Small intestine (tissue), 7 donors: ENCODE measurements at regions not wholly inside any gene's neighbourhood (a gene's known extent, or its start where the extent isn't known, plus 50 kb on each side); places are given as distances from the start of the nearest gene placed in this dataset.
"Not testable (repeated sequence)": the region's sequence is repeated elsewhere in the genome, so short reads cannot be mapped to it uniquely, and the experiment has no call there.

Experiments
- DNase-seq, 2 donors: peaks; one replicate each; pipeline versions ENCODE4 v3.0.0 to v3.0.0-alpha.2; 2013
- FAIRE-seq: peaks from 2 replicates; lab custom pipeline; 2012; peaks lifted over from hg19 to GRCh38; lab: Jason Lieb, UNC
- H3K27ac ChIP-seq, 3 donors: one replicate each; pipeline ENCODE4 v1.5.1; 2013; ENCODE audit warnings: low read length in 2 of 3, mild to moderate bottlenecking in 2 of 3, control low read depth in 1 of 3, inconsistent platforms in 1 of 3, low read depth in 1 of 3, moderate library complexity in 1 of 3
- H3K27me3 ChIP-seq, 3 donors: one replicate each; pipeline ENCODE4 v1.6.1; 2013; ENCODE audit warnings: low read length in 3 of 3, inconsistent platforms in 1 of 3; ENCODE audit not compliant: control insufficient read depth in 3 of 3, insufficient read depth in 3 of 3
- H3K36me3 ChIP-seq, 3 donors: one replicate each; pipeline ENCODE4 v1.6.1; 2013; ENCODE audit warnings: low read length in 3 of 3, inconsistent platforms in 1 of 3, low read depth in 1 of 3, mild to moderate bottlenecking in 1 of 3, moderate library complexity in 1 of 3; ENCODE audit not compliant: control insufficient read depth in 3 of 3, insufficient read depth in 2 of 3
- H3K4me1 ChIP-seq, 3 donors: one replicate each; pipeline ENCODE4 v1.6.1; 2013; ENCODE audit warnings: low read length in 2 of 3, inconsistent platforms in 1 of 3, low read depth in 1 of 3, mild to moderate bottlenecking in 1 of 3, moderate library complexity in 1 of 3; ENCODE audit not compliant: control insufficient read depth in 3 of 3, insufficient read depth in 2 of 3
- H3K4me3 ChIP-seq, 3 donors: one replicate each; pipeline ENCODE4 v1.5.1; 2013; ENCODE audit warnings: low read length in 3 of 3, control low read depth in 1 of 3, inconsistent platforms in 1 of 3, low read depth in 1 of 3, mild to moderate bottlenecking in 1 of 3, moderate library complexity in 1 of 3
- H3K9me3 ChIP-seq, 2 donors: one replicate each; pipeline ENCODE4 v1.6.1; 2013; ENCODE audit warnings: low read depth in 1 of 2, low read length in 1 of 2; ENCODE audit not compliant: control insufficient read depth in 2 of 2, insufficient read depth in 1 of 2
- WGBS, 3 donors: extraction: QIAGEN DNeasy Blood & Tissue Kit; methylation state at CpG; one replicate each; pipeline ENCODE4 v1.1.7; 2013; 5-methylcytosine and 5-hydroxymethylcytosine counted together
- donor health status: healthy with polysubstance abuse.
- donor health status: control.
- donor health status: control.
- donor health status: Bipolar disorder and iron deficiency.
- donor health status: healthy.

DNA sequence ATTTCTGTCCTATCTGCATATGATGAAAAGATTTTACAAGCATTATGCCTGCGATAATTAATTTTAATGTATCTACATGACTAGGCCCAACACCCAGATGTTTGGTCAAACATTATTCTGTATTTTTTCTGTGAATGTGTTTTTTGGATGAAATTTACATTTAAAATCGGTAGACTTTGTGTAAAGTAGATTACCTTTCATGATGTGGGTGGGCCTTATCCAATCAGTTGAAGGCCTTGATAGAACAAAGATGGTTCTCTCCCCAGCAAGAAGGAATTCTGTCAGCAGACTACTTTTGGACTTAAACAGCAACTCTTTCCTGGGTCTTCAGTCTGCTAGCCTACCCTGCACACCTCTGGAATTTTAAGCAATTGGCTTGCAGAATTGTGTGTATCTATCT, 844.0 kb downstream of the BRINP3 start:
- no peaks in the 10 kb centered on the region for H3K9me3 ChIP-seq
- FAIRE-seq (no peak), DNase-seq (no peak)
- no peak overlapping the region for H3K4me3 ChIP-seq
- 86 to 94% (median 93%) methylated on average over 2 of the region's 2 CpGs for WGBS, 3 donors
- H3K36me3 ChIP-seq: no peaks in the 10 kb centered on the region
- H3K27ac ChIP-seq: no peak overlapping the region
- peaks cover 0 to 4% (median 0%) of the 10 kb centered on the region in 3 donors for H3K4me1 ChIP-seq
- H3K27me3 ChIP-seq: no peaks in the 10 kb centered on the region

DNA sequence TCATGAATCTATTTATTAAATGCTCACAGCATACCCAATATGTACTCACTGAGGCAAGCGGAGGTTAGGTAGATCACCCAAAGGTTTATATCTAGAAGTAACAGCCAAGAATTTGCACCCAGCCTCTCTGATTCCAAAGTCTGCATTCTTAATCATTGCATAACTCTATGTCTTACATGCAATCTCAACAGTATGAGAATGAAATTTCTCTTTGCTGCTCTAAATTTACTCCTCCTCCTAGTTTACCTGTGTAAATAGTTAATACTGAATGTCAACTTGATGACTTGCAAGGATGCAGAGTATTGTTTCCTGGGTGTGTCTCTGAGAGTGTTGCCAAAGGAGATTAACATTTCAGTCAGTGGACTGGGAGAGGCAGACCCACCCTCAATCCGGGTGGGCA, 840.6 kb downstream of the BRINP3 start:
- DNase-seq (peak; percentile 1 to 32), FAIRE-seq (no peak)
- H3K27me3 ChIP-seq: no peaks in the 10 kb centered on the region
- H3K9me3 ChIP-seq: no peaks in the 10 kb centered on the region
- H3K4me3 ChIP-seq: no peak overlapping the region
- 33 to 80% (median 67%) methylated on average over 2 of the region's 2 CpGs for WGBS, 3 donors
- H3K4me1 ChIP-seq: peaks cover 0 to 4% (median 0%) of the 10 kb centered on the region in 3 donors
- H3K27ac ChIP-seq: no peak overlapping the region
- no peaks in the 10 kb centered on the region for H3K36me3 ChIP-seq

DNA sequence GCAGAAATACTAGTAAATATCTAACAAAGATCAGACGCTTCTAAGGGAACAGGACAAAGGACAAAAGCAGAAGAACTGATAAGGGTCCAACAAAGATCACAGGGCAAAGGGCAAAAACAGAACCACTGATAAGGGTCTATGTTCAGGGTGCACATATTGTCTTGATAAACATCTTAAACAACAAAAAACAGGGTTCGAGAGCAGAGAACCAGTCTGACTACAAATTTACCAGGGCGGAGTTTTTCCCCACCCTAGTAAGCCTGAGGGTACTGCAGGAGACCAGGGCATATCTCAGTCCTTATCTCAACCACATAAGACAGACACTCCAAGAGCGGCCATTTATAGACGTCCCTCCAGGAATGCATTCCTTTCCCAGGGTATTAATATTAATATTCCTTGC, 833.5 kb downstream of the BRINP3 start:
- not testable (repeated sequence) for H3K9me3 ChIP-seq, H3K36me3 ChIP-seq, H3K27ac ChIP-seq, H3K27me3 ChIP-seq, DNase-seq, FAIRE-seq, H3K4me1 ChIP-seq, H3K4me3 ChIP-seq
- 24 to 60% (median 49%) methylated on average over 5 of the region's 5 CpGs for WGBS, 3 donors

DNA sequence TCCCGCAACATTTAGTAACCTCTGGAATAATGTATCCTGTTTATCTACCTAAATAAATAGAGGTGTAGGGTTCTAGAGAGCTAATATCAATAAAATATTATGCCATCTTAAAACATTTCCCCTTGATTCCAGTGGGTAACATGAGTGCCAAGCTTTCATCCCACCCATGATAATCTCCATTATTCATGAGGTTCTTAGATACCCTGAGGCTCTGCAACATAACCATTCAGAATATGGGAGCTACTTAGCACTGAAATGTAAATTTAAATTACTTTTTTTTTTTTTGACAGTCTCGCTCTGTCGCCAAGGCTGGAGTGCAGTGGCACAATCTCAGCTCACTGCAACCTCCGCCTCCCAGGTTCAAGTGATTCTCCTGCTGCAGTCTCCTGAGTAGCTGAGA, 832.7 kb downstream of the BRINP3 start:
- Histone ChIP-seq H3K4me1 (no peaks in the 10 kb centered on the region), H3K27me3 (no peaks in the 10 kb centered on the region), H3K9me3 (no peaks in the 10 kb centered on the region), H3K4me3 (no peak overlapping the region), H3K27ac (no peak overlapping the region), H3K36me3 (no peaks in the 10 kb centered on the region)
- no peak for FAIRE-seq
- 93 to 96% (median 96%) methylated on average over 4 of the region's 4 CpGs for WGBS, 3 donors
- DNase-seq: no peak

DNA sequence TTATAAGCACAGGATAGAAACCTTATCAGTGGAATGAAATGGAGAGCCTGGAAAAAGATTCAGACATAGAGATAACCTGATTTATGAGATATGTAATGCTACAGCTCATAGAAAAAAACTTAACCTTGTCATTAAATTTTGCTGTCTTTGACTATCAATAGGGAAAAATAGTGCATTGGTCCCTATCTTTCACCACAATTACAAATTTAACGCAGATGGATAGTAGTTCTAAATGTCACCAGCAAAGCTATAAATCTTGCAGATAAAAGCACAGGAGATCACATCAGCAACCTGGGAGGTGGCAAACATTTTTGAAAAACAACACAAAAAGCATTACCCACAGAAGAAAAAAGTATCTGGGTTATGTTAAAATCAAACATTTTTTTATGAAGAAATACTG, 831.6 kb downstream of the BRINP3 start:
- no peaks in the 10 kb centered on the region for H3K36me3 ChIP-seq
- 71 to 90% (median 83%) methylated on average over 1 of the region's 1 CpG for WGBS, 3 donors
- no peaks in the 10 kb centered on the region for H3K27me3 ChIP-seq
- DNase-seq (no peak), FAIRE-seq (no peak)
- no peak overlapping the region for H3K4me3 ChIP-seq
- H3K9me3 ChIP-seq: no peaks in the 10 kb centered on the region
- no peaks in the 10 kb centered on the region for H3K4me1 ChIP-seq
- no peak overlapping the region for H3K27ac ChIP-seq

DNA sequence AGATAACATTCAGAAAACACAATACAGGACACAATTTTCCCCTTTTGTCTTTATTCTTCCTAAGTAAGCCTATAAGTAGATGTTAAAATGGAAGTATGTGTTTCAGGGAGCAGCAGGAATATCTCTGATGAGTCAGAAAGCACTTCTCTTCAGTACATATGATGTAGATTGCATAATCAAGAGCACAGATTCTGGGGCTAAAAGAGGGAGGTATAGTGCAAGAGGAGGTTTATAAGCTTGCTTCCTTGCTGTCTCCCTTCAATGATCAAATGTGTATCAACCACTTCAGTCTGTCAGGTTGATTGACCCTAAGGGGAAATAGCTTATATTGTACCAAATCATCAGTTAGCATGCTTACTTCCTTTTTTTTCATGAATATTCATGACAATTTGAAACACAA, 822.8 kb downstream of the BRINP3 start:
- FAIRE-seq: no peak
- Histone ChIP-seq H3K27ac (no peak overlapping the region), H3K4me3 (no peak overlapping the region), H3K4me1 (no peaks in the 10 kb centered on the region), H3K36me3 (no peaks in the 10 kb centered on the region), H3K9me3 (no peaks in the 10 kb centered on the region), H3K27me3 (no peaks in the 10 kb centered on the region)
- DNase-seq: no peak

DNA sequence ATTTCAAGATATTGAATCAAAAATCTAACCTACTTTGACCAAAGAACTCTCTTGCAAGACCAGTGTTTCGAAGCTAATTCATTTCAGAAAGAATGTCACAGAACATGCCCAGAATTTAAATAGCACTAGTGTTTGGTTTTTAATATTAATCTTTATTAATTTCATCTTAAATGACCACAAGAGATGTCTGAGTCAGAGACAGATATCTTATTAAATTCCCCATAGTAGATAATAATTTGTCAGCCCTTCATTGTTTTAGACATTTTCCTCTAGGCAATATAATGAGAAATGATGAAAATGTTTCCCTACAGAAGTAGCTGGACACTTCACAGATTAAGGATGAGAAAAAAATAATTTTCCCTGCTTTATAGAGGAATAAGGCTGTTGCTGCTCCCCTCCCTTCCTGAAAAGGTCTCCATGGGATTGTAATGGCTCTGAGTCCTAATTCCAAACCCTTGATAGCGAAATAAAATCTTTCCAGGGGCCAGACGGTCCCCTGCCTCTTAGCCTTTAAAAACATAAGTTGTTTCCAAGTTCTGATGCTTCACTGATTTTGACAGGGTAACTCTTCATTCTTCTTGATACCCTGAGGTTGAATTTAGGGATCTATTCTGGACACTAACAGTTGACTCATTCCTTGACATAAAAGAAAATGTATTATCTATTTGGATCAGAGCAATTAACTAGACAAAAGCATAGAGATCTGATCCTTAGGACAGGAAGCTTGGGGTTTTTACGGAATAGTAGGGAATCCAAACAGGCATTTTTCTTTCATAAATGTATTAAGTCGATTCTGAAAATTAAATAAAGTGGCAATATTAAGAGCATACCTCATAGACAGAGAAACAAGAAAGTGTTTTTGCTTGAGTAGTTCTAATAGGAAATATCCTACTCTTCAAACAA, 820.8 kb downstream of the BRINP3 start:
- Histone ChIP-seq H3K4me3 (no peak overlapping the region), H3K27me3 (no peaks in the 10 kb centered on the region), H3K9me3 (no peaks in the 10 kb centered on the region), H3K4me1 (no peaks in the 10 kb centered on the region), H3K36me3 (no peaks in the 10 kb centered on the region), H3K27ac (no peak overlapping the region)
- WGBS, 3 donors: 67 to 70% (median 68%) methylated on average over 5 of the region's 5 CpGs
- FAIRE-seq (no peak), DNase-seq (no peak)

DNA sequence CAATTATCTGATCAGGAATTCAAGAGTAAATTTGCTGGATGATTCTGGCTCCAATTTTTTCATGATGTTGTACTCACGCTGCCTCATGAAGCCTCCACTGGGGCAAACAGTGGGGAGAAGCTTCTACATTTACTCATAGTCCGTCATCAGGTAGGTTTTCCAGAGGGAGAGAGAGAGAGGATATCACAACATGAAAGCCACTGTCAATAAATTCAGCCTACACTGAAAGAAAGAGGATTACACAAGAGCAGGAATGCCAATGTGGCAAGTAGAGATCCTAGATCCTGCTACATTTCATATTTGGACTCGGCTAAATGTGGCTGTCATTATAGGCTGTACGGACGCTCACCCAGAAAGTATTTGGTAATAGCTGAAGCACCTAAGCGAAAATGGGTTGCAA, 819.9 kb downstream of the BRINP3 start:
- no peak overlapping the region for H3K27ac ChIP-seq
- no peaks in the 10 kb centered on the region for H3K9me3 ChIP-seq
- WGBS, 3 donors: 71 to 73% (median 72%) methylated on average over 6 of the region's 6 CpGs
- no peak overlapping the region for H3K4me3 ChIP-seq
- H3K27me3 ChIP-seq: no peaks in the 10 kb centered on the region
- no peaks in the 10 kb centered on the region for H3K4me1 ChIP-seq
- FAIRE-seq (no peak), DNase-seq (no peak)
- no peaks in the 10 kb centered on the region for H3K36me3 ChIP-seq

DNA sequence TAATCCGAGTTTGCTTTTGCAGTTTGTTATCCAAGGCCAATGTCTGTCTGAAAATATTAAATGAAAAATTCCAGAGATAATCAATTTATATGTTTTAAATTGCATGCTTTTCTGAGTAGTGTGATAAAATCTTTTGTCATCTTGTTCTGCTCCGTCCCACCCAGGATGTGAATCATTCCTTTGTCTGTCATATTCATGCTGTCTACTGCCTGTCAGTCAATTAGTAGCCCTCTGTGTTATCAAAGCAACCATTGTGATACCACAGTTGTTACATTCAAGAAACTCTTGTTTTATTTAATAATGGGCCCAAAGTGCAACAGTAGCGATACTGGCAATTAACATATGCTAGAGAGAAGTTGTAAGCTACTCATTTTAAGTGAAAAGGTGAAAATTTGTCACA, 819.3 kb downstream of the BRINP3 start:
- Histone ChIP-seq H3K27ac (no peak overlapping the region), H3K4me1 (no peaks in the 10 kb centered on the region), H3K4me3 (no peak overlapping the region), H3K36me3 (no peaks in the 10 kb centered on the region), H3K9me3 (no peaks in the 10 kb centered on the region), H3K27me3 (no peaks in the 10 kb centered on the region)
- DNase-seq (no peak), FAIRE-seq (no peak)
- 26 to 42% (median 35%) methylated on average over 3 of the region's 3 CpGs for WGBS, 3 donors
